Liver (tissue), 3 donors: ENCODE measurements at regions not wholly inside any gene's neighbourhood (a gene's known extent, or its start where the extent isn't known, plus 50 kb on each side); places are given as distances from the start of the nearest gene placed in this dataset.

Experiments used
- CTCF ChIP-seq: fragments of 150-350 bp; IDR thresholded peaks from 2 replicates; pipeline ENCODE4 v1.5.1; 2017; ENCODE audit warnings: improper control_type of control experiment, low read depth, low read length; ENCODE audit not compliant: missing input control
- REST ChIP-seq: IDR thresholded peaks from 2 replicates; pipeline ENCODE4 v1.6.1; 2016; ENCODE audit warnings: antibody characterized with exemption, mild to moderate bottlenecking
- TAF1 ChIP-seq: conservative IDR thresholded peaks from 2 replicates; pipeline ENCODE4 v1.6.1; 2016; ENCODE audit warnings: antibody characterized with exemption, mild to moderate bottlenecking
- YY1 ChIP-seq: IDR thresholded peaks from 2 replicates; pipeline ENCODE4 v1.6.1; 2016; ENCODE audit warnings: antibody characterized with exemption, mild to moderate bottlenecking
- donor health status: healthy.
- donor health status: healthy.

- TF ChIP-seq CTCF (no peak), YY1 (no peak), REST (no peak), TAF1 (no peak)
These were observed 99.8 kb upstream of the KCNH7 start for GRCh38 chr2:162938387-162938786.
